ENCODE measurements at regions not wholly inside any gene's neighbourhood (a gene's known extent, or its start where the extent isn't known, plus 50 kb on each side); places are given as distances from the start of the nearest gene placed in this dataset.
"Not testable (repeated sequence)": the region's sequence is repeated elsewhere in the genome, so short reads cannot be mapped to it uniquely, and the experiment has no call there.

- ATAC-seq (no peak), DNase-seq (no peak)
Observed at GRCh38 chr3:81851176-81851575, 89.7 kb upstream of the GBE1 start.

- ATAC-seq, result no peak
- DNase-seq, result no peak
Observed at GRCh38 chr3:81846988-81847387, 85.5 kb upstream of the GBE1 start.

GRCh38 chr3:81841540-81841939 lies 80.1 kb upstream of the GBE1 start:
- no peak for DNase-seq
- ATAC-seq, result no peak

- DNase-seq (no peak), ATAC-seq (no peak)
Observed at GRCh38 chr3:81839504-81840094, 78.2 kb upstream of the GBE1 start.

GRCh38 chr3:81838457-81838856 lies 77.0 kb upstream of the GBE1 start:
- ATAC-seq, result no peak
- no peak for DNase-seq

- no peak for ATAC-seq
- DNase-seq, result no peak
Observed at GRCh38 chr3:81837071-81837593, 75.7 kb upstream of the GBE1 start.

GRCh38 chr3:81829937-81830336 lies 68.5 kb upstream of the GBE1 start:
- no peak for ATAC-seq
- DNase-seq, result no peak

- not testable (repeated sequence) for ATAC-seq
Observed at GRCh38 chr3:81829272-81829671, 67.8 kb upstream of the GBE1 start.

GRCh38 chr3:81823882-81824395 lies 62.5 kb upstream of the GBE1 start:
- ATAC-seq (no peak), DNase-seq (no peak)

More at GRCh38 chr3:81829272-81829671, 67.8 kb upstream of the GBE1 start:
- DNase-seq, result not testable (repeated sequence)

- DNase-seq (no peak), ATAC-seq (no peak)
Observed at GRCh38 chr3:81823086-81823485, 61.6 kb upstream of the GBE1 start.

- ATAC-seq, result peak; percentile 88
- DNase-seq, result peak; percentile 8
Observed at GRCh38 chr3:81816473-81817250, 55.2 kb upstream of the GBE1 start.

GRCh38 chr3:81812098-81812497 lies 50.7 kb upstream of the GBE1 start:
- ATAC-seq, DNase-seq: not testable (repeated sequence)

All from stimulated activated naive CD8-positive, alpha-beta T cell treated with anti-CD3 and anti-CD28 coated beads, Interleukin-15, Interleukin-2, amounts not matched to agents 100 U/mL and 50 U/mL, for 24 hours (primary cell).